H54 (cell line): ENCODE measurements at regions not wholly inside any gene's neighbourhood (a gene's known extent, or its start where the extent isn't known, plus 50 kb on each side); places are given as distances from the start of the nearest gene placed in this dataset.

Source experiments
- DNase-seq: peaks from one replicate; pipeline ENCODE4 v3.0.0; 2011; ENCODE audit warnings: low spot score, mixed read lengths; ENCODE audit not compliant: insufficient read length
- FAIRE-seq: peaks from 3 replicates; lab custom pipeline; 2011; peaks lifted over from hg19 to GRCh38; lab: Jason Lieb, UNC
- POLR2A ChIP-seq: IDR thresholded peaks from 2 replicates; pipeline ENCODE4 v1.6.1; 2011; ENCODE audit warnings: low read depth, mild to moderate bottlenecking, low read length

DNA sequence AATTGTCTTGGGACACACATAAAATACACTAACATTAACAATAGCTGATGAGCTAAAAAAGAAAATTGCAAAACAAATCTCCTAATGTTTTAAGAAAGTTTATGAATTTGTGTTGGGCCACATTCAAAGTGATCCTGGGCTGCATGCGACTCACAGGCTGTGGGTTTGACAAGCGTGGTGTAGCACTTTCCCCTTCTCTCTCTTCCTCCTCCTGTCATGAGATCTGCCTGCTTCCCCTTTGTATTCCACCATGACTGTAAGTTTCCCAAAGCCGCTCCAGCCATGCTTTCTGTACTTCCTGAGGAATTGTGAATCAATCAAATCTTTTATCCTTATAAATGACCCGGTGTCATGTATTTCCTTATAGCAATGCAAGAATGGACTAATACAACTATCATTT lies 178.0 kb downstream of the TLR4 start:
- FAIRE-seq (no peak), DNase-seq (no peak)
- no peak for TF ChIP-seq POLR2A

DNA sequence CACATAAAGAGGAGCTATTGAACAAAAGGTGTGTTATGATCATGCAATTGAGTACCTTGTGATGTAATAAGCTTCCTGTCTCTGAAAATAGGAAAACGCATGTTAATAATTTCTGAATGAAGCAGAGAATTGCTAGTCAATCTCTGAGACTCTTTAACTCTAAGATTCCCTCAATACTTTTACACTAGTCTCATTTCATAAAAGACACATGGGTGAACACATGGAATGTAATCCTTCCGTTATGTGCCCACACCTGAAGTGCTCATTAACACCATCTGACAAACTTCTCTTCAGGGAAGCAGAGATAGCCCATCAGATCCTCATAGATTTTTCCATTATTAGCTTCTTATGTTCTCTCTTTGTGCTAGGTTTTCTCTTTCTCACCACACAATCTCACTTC lies 182.4 kb downstream of the TLR4 start:
- DNase-seq: no peak
- TF ChIP-seq POLR2A: no peak
- peak; percentile 52 for FAIRE-seq

DNA sequence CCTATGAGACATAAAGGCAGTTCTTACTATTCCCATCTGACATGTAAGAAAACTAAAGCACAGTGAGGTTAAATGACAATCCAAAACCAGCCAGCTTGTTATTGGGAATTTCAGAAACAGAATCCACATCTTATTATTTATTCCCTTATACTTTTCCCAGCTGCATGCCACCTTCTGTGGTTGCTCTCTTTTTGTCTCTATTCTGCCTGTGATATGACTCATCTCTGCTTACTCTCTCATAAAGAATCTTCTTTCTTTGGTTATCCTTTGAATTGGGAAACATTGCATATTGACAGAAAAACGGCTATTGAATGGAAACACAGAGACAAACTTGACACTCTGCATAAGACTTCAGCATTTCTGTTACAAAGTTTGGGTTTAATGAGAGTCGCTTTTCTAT lies 183.2 kb downstream of the TLR4 start:
- TF ChIP-seq POLR2A: no peak

DNA sequence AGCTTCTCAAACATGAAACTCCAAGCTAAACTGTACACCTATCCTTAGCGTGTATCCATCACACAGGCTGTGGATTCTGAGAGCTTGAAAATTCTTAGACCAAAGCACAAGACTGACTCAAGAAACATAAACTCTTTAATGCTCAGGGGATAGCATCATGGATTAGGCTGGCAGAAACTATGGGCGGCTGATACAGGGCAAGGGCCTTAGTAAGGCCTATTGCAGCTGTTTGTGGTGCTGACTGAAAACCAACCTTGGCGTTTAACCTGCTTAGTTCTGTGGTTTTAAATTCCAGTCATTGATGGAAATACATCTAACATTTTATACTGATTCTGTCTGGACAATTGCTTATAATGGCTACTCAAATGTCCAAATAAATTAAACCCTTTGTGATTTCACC lies 183.7 kb downstream of the TLR4 start:
- FAIRE-seq: no peak
- no peak for DNase-seq
- no peak for TF ChIP-seq POLR2A

More for the DNA sequence above, 183.2 kb downstream of the TLR4 start:
- DNase-seq (no peak), FAIRE-seq (no peak)

DNA sequence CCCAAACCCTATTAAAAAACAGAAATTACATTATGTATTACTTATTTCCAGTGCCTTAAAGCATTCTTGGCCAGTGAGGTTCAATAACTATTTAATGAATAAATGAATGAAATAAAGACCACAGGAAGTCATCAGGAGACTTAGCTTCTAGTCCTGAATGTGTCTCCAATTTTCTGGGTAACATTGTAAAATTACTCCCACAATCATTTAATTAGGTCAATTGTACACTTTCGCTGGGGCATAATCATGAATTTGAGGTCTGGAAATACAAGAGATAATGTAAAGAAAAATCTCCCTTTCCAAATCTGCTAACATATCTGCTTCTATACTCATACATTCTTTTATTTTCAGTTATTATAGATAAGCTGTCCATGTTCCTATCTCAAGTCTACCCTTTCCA lies 199.2 kb downstream of the TLR4 start:
- FAIRE-seq (no peak), DNase-seq (no peak)
- TF ChIP-seq POLR2A: no peak

DNA sequence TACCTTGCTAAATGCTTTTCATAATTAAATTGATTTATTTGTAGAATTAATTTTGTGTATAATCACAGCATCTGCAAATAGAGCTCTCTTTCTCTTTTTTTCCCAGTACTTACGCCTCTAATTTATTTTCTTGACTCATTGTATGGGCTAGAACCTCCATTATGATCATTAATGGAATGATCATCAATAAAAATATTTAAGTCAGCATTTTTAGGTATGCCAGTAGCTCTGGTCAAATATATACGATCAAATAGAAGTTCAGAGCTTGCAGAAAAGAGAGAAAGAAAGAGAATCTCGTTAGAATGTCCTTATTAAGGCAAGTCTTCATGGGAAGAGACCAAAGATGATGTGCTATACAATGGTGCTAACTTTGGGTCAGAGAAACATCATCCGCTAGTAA lies 202.6 kb downstream of the TLR4 start:
- FAIRE-seq (no peak), DNase-seq (no peak)
- TF ChIP-seq POLR2A: no peak

- TF ChIP-seq POLR2A: no peak
- no peak for DNase-seq
- peak; percentile 52 for FAIRE-seq
Measured at GRCh38 chr9:117907420-117907819, 203.2 kb downstream of the TLR4 start.

- FAIRE-seq: no peak
- TF ChIP-seq POLR2A: no peak
- DNase-seq: no peak
Measured at GRCh38 chr9:117916291-117916690, 212.1 kb downstream of the TLR4 start.

DNA sequence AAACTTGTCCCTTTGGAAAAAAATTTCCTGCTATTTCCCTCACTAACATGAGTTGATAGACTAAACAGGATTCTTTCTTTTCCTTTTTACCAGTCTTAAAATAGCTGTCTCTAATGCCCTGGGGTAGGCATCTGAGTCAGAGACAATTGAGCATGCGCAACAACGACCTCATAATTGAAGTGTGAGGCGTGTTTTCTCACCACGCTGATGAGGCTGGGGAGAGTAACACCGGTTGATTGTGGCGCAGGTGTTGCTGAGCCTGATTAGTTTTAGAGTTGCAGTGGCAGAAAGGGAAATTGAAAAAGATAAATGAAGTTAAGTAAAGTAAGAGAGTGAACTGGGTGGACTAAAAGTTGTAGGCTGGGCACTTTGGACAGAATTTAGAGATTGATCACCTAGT lies 213.7 kb downstream of the TLR4 start:
- FAIRE-seq (no peak), DNase-seq (no peak)
- no peak for TF ChIP-seq POLR2A

DNA sequence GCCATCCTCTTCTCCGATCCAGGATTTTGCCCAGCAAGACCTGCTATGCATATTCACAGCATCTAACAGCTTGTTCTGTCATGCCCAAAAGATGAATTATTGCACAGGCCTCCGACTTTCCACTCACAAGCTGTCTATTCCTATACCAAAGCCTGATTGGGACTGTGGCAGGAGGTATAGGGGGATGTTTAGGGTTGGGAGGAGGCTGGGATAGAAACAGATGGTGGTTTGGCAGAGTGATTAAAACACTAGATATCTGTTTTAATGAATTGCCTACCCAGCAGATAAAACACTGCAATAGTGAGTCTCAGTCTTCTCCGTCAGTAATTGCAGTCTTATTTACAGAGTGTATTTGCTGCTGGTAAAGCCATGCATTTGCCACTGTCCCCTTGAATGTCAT lies 215.3 kb downstream of the TLR4 start:
- TF ChIP-seq POLR2A: no peak
- DNase-seq: no peak
- FAIRE-seq: no peak

- no peak for TF ChIP-seq POLR2A
- FAIRE-seq (peak; percentile 73), DNase-seq (peak; percentile 15)
Measured at GRCh38 chr9:117926031-117926658, 221.9 kb downstream of the TLR4 start.

- no peak for TF ChIP-seq POLR2A
- DNase-seq: no peak
- FAIRE-seq: no peak
Measured at GRCh38 chr9:117927354-117927753, 223.2 kb downstream of the TLR4 start.

DNA sequence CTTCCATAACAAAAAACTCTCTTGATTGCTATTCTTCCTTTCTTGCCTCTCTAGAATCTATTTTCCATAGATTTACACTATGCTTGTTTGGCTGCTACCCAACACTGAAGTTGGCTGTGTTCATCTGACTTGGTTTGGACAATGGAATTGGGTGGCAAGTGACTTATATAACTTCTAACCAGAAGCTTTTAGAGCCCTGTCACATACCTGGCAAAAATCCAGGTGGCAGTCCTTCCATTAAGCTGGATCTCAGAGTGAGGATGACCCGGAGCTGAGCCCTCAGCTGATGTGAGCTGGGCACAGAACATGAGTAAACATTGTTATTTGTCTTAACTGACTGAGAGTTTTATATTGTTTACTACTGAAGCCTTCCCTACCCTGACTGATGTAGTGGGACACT lies 225.7 kb downstream of the TLR4 start:
- no peak for FAIRE-seq
- no peak for TF ChIP-seq POLR2A
- no peak for DNase-seq

DNA sequence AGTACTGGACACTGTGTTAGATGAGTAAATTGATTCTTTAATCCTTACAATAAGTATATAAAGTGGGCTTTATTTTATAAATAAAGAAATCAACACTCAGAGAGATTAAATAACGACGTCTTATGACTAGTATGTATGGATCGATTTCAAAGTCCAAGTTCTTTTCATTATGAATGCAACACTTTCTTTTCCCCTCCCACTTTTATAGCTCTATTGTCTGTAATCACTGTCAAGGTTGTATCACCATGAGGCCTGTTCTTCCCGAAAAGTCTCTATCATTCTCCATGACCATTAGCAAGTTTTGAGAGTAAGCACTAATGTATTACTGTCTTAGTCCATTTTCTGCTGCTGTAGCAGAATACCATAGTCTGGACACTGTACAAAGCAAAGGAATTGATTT lies 228.4 kb downstream of the TLR4 start:
- FAIRE-seq (no peak), DNase-seq (no peak)
- TF ChIP-seq POLR2A: no peak
